Mucosa of descending colon (tissue), 3 donors: ENCODE measurements at regions not wholly inside any gene's neighbourhood (a gene's known extent, or its start where the extent isn't known, plus 50 kb on each side); places are given as distances from the start of the nearest gene placed in this dataset.
A peak's percentile ranks its signal among the peaks of the same experiment; 100 is the strongest.

Source experiments
- ATAC-seq: fragments of 200-7000 bp; cut with Tn5 transposase; one replicate; pipeline ENCODE4 v1.9.1; 2020; ENCODE audit warnings: mild to moderate bottlenecking, moderate library complexity
- DNase-seq, 3 donors: peaks; one replicate each; pipeline ENCODE4 v3.0.0-alpha.2; 2020
- H3K36me3 ChIP-seq: fragments of 200-600 bp; one replicate; pipeline ENCODE4 v1.8.0; 2021; ENCODE audit warnings: low read depth, mild to moderate bottlenecking
- H3K4me1 ChIP-seq: fragments of 200-600 bp; one replicate; pipeline ENCODE4 v1.8.0; 2021; ENCODE audit warnings: low read depth, mild to moderate bottlenecking
- H3K4me3 ChIP-seq: fragments of 200-600 bp; one replicate; pipeline ENCODE4 v1.8.0; 2021; ENCODE audit warnings: mild to moderate bottlenecking
- H3K9me3 ChIP-seq: fragments of 200-600 bp; one replicate; pipeline ENCODE4 v1.8.0; 2021; ENCODE audit warnings: mild to moderate bottlenecking
- intact Hi-C, 2 donors: fragments of 100-400 bp; cut with DNase I in 1 of 2; cut with micrococcal nuclease in 1 of 2; formaldehyde crosslinking; loops; one replicate each; pipeline versions ENCODE4 v1.11.0 to v1.11.1; 2022; cut with DNase I, micrococcal nuclease
- TF ChIP-seq, protein P1 (sequence below): fragments of 200-600 bp; IDR thresholded peaks from one replicate; pipeline ENCODE4 v1.8.0; 2022; ENCODE audit warnings: antibody characterized with exemption, mild to moderate bottlenecking
- donor health status: DM: no; HTN: no; CAD: no; lungs with moderate emphysema.
- donor health status: DM: no; HTN: no; CAD: no.
- donor health status: DM: no; HTN: yes; CAD: no.

GRCh38 chr20:62547364-62547763 lies 71.6 kb upstream of the GATA5 start:
- H3K36me3 ChIP-seq, result no peaks in the 10 kb centered on the region
- no peaks in the 10 kb centered on the region for H3K9me3 ChIP-seq
- H3K4me3 ChIP-seq, result no peak overlapping the region
- no peaks in the 10 kb centered on the region for H3K4me1 ChIP-seq
- DNase-seq, result no peak
- TF ChIP-seq, protein P1, sequence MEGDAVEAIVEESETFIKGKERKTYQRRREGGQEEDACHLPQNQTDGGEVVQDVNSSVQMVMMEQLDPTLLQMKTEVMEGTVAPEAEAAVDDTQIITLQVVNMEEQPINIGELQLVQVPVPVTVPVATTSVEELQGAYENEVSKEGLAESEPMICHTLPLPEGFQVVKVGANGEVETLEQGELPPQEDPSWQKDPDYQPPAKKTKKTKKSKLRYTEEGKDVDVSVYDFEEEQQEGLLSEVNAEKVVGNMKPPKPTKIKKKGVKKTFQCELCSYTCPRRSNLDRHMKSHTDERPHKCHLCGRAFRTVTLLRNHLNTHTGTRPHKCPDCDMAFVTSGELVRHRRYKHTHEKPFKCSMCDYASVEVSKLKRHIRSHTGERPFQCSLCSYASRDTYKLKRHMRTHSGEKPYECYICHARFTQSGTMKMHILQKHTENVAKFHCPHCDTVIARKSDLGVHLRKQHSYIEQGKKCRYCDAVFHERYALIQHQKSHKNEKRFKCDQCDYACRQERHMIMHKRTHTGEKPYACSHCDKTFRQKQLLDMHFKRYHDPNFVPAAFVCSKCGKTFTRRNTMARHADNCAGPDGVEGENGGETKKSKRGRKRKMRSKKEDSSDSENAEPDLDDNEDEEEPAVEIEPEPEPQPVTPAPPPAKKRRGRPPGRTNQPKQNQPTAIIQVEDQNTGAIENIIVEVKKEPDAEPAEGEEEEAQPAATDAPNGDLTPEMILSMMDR, result no peak
- intact Hi-C loops, result no loop called here
- no peak for ATAC-seq

- DNase-seq (no peak), ATAC-seq (no peak)
- no peaks in the 10 kb centered on the region for H3K9me3 ChIP-seq
- intact Hi-C loops, result no loop called here
- TF ChIP-seq, protein P1, result no peak
- no peaks in the 10 kb centered on the region for H3K36me3 ChIP-seq
- H3K4me3 ChIP-seq, result no peak overlapping the region
- no peaks in the 10 kb centered on the region for H3K4me1 ChIP-seq
Observed at GRCh38 chr20:62548471-62548870, 72.7 kb upstream of the GATA5 start.

DNA sequence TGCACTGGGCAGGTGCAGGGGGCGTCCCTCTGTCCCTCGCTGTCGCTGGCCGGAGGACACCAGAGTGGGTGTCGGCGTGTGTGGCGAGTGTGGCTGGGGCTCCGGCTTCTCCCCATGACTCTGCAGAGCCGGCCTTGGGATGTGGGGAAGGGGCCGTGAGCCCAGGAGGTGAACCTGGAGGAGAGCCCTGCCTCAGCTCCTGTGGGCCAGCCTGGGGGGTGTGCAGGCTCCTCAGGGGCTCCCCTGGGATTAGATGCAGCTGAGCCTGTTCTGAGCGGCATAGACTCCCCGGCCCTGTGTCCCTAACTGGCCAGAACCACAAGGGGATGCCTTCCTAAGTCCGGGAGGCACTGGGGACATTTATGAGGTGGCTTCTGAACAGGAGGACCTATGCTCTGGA lies 73.2 kb upstream of the GATA5 start:
- no peak for DNase-seq
- H3K9me3 ChIP-seq, result no peaks in the 10 kb centered on the region
- TF ChIP-seq, protein P1, result no peak
- ATAC-seq, result no peak
- no peak overlapping the region for H3K4me3 ChIP-seq
- intact Hi-C loops, result no loop called here
- H3K4me1 ChIP-seq, result no peaks in the 10 kb centered on the region
- H3K36me3 ChIP-seq, result no peaks in the 10 kb centered on the region

DNA sequence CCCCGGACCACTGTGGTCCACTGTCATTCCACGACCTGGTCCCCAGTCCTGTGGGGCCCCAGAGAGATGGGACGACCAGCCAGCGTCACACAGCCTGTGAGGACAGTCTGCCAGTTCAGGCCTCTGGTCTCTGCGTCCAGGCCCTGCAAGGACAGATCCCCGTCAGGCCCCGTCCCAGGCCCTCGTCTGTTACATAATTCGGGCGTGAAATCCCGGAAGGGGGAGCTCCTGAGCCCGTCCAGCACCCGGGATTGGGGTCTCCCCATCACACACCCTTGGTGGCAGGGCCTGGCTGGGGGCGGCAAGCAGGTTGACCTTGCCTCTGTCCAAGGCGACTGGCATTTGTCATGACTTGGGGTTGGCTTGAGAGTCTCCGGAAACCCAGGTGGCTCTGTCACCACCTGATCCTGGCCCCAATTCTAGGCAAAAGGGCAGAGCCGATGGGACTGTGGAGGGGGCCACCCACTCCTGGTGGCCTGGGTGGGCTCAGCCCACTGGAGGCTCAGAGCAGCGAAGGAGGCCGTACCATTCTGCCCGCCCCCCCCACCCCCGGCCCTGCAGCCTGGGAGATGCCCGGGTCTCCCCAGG lies 73.8 kb upstream of the GATA5 start:
- no peak for ATAC-seq
- H3K4me3 ChIP-seq, result no peak overlapping the region

GRCh38 chr20:62550087-62550632 lies 74.4 kb upstream of the GATA5 start:
- H3K36me3 ChIP-seq, result no peaks in the 10 kb centered on the region
- intact Hi-C loops, result no loop called here
- DNase-seq (peak in 1 of 3 donors; percentile 12), ATAC-seq (peak; percentile 9)
- no peak overlapping the region for H3K4me3 ChIP-seq
- TF ChIP-seq, protein P1, result no peak
- no peaks in the 10 kb centered on the region for H3K9me3 ChIP-seq
- H3K4me1 ChIP-seq, result no peaks in the 10 kb centered on the region

More for the DNA sequence above, 73.8 kb upstream of the GATA5 start:
- TF ChIP-seq, protein P1, result no peak
- no peaks in the 10 kb centered on the region for H3K9me3 ChIP-seq
- DNase-seq, result peak in 1 of 3 donors; percentile 20
- no peaks in the 10 kb centered on the region for H3K36me3 ChIP-seq
- intact Hi-C loops, result no loop called here
- no peaks in the 10 kb centered on the region for H3K4me1 ChIP-seq
